ENCODE measurements at regions not wholly inside any gene's neighbourhood (a gene's known extent, or its start where the extent isn't known, plus 50 kb on each side); places are given as distances from the start of the nearest gene placed in this dataset.

GRCh38 chr4:83855044-83855443 is 319.1 kb downstream of the GPAT3 start:
- no peak for DNase-seq
- no peaks in the 10 kb centered on the region for H3K4me1 ChIP-seq (ENCODE audit: control insufficient read depth, insufficient read depth, low read length)
- H3K27me3 ChIP-seq (ENCODE audit: control insufficient read depth, insufficient read depth, low read length) = no peaks in the 10 kb centered on the region
- no peak overlapping the region for H3K4me3 ChIP-seq (ENCODE audit: low read length)
- 83% methylated on average over 4 of the region's 6 CpGs for WGBS (ENCODE audit: insufficient coverage)
- H3K9me3 ChIP-seq (replicated peaks; ENCODE audit: control insufficient read depth, low read depth, low read length) = no peaks in the 10 kb centered on the region
- no peaks in the 10 kb centered on the region for H3K36me3 ChIP-seq (ENCODE audit: control insufficient read depth, insufficient read depth, low read length)
- no peak overlapping the region for H3K27ac ChIP-seq (ENCODE audit: low read length)

DNA sequence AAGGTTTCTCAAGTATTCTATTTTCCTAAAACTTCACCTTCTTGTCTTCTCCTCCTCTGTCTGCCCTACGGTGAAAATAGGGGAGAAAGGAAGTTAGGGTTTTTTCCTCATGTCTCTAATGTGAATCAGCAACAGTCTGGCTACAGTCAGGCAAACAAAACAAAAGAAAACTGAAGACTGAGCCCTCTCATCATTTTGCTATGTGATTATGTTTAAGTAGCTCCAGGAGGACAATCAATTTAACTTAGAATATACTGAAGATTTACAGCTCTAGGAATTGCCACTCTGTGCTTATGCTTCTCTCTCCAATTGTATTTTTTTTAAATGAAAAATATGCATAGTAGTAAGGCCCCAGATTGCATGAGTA is 316.2 kb downstream of the GPAT3 start:
- Histone ChIP-seq H3K9me3 (replicated peaks; ENCODE audit: control insufficient read depth, low read depth, low read length) (no peaks in the 10 kb centered on the region), H3K4me1 (ENCODE audit: control insufficient read depth, insufficient read depth, low read length) (no peaks in the 10 kb centered on the region), H3K4me3 (ENCODE audit: low read length) (no peak overlapping the region), H3K36me3 (ENCODE audit: control insufficient read depth, insufficient read depth, low read length) (no peaks in the 10 kb centered on the region), H3K27me3 (ENCODE audit: control insufficient read depth, insufficient read depth, low read length) (no peaks in the 10 kb centered on the region), H3K27ac (ENCODE audit: low read length) (no peak overlapping the region)
- no peak for DNase-seq
- no CpG with 5 or more reads among the region's 1 CpG for WGBS (ENCODE audit: insufficient coverage)

GRCh38 chr4:83851261-83852084 is 315.6 kb downstream of the GPAT3 start:
- H3K36me3 ChIP-seq (ENCODE audit: control insufficient read depth, insufficient read depth, low read length) = no peaks in the 10 kb centered on the region
- H3K27me3 ChIP-seq (ENCODE audit: control insufficient read depth, insufficient read depth, low read length) = no peaks in the 10 kb centered on the region
- DNase-seq = no peak
- WGBS (ENCODE audit: insufficient coverage) = 23% methylated on average over 10 of the region's 10 CpGs
- no peak overlapping the region for H3K27ac ChIP-seq (ENCODE audit: low read length)
- H3K4me1 ChIP-seq (ENCODE audit: control insufficient read depth, insufficient read depth, low read length) = no peaks in the 10 kb centered on the region
- H3K4me3 ChIP-seq (ENCODE audit: low read length) = no peak overlapping the region
- H3K9me3 ChIP-seq (replicated peaks; ENCODE audit: control insufficient read depth, low read depth, low read length) = no peaks in the 10 kb centered on the region

- no peak overlapping the region for H3K4me3 ChIP-seq (ENCODE audit: low read length)
- no peaks in the 10 kb centered on the region for H3K9me3 ChIP-seq (replicated peaks; ENCODE audit: control insufficient read depth, low read depth, low read length)
- H3K36me3 ChIP-seq (ENCODE audit: control insufficient read depth, insufficient read depth, low read length) = no peaks in the 10 kb centered on the region
- no peak overlapping the region for H3K27ac ChIP-seq (ENCODE audit: low read length)
- H3K27me3 ChIP-seq (ENCODE audit: control insufficient read depth, insufficient read depth, low read length) = no peaks in the 10 kb centered on the region
- 58% methylated on average over 4 of the region's 6 CpGs for WGBS (ENCODE audit: insufficient coverage)
- DNase-seq = no peak
- no peaks in the 10 kb centered on the region for H3K4me1 ChIP-seq (ENCODE audit: control insufficient read depth, insufficient read depth, low read length)
Observed at GRCh38 chr4:83850435-83850834, 314.5 kb downstream of the GPAT3 start.

DNA sequence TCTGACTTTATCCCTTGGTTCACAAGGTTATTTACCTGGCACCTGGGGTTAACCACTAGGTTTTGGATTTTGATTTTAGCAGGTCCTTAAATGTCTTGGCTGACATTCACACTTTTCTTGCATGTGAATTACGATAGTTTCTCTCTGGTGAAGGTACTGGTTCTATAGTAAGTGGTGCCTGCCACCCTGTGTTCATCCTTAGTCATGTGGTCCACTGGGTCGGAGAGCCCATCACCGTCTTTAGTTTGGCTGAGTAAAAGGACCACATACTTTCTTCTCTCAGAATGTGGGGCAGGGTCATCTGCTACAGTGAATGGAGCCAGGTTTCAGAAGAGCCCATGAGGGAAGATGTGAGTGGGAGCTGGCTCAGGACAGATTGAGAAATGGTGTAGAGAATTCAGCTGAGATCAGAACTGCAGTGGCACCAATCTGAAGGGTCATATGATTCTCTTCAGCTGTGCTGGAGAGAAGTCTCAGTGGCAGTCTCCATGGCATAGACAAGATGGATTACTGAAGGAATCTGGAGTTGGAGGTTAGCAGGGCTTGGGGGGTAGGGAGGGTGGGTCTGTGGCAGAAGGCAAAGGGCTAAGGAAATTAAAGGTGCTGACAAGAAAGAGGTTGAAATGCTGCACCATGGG is 310.4 kb downstream of the GPAT3 start:
- no peaks in the 10 kb centered on the region for H3K36me3 ChIP-seq (ENCODE audit: control insufficient read depth, insufficient read depth, low read length)
- no peaks in the 10 kb centered on the region for H3K27me3 ChIP-seq (ENCODE audit: control insufficient read depth, insufficient read depth, low read length)
- no peak for DNase-seq
- H3K4me1 ChIP-seq (ENCODE audit: control insufficient read depth, insufficient read depth, low read length) = no peaks in the 10 kb centered on the region
- WGBS (ENCODE audit: insufficient coverage) = no CpG with 5 or more reads among the region's 3 CpGs
- no peak overlapping the region for H3K4me3 ChIP-seq (ENCODE audit: low read length)
- H3K27ac ChIP-seq (ENCODE audit: low read length) = no peak overlapping the region
- H3K9me3 ChIP-seq (replicated peaks; ENCODE audit: control insufficient read depth, low read depth, low read length) = no peaks in the 10 kb centered on the region

GRCh38 chr4:83839615-83840014 is 303.7 kb downstream of the GPAT3 start:
- no peaks in the 10 kb centered on the region for H3K9me3 ChIP-seq (replicated peaks; ENCODE audit: control insufficient read depth, low read depth, low read length)
- no peaks in the 10 kb centered on the region for H3K36me3 ChIP-seq (ENCODE audit: control insufficient read depth, insufficient read depth, low read length)
- H3K4me3 ChIP-seq (ENCODE audit: low read length) = no peak overlapping the region
- no peaks in the 10 kb centered on the region for H3K27me3 ChIP-seq (ENCODE audit: control insufficient read depth, insufficient read depth, low read length)
- 51% methylated on average over 2 of the region's 2 CpGs for WGBS (ENCODE audit: insufficient coverage)
- DNase-seq = no peak
- no peak overlapping the region for H3K27ac ChIP-seq (ENCODE audit: low read length)
- no peaks in the 10 kb centered on the region for H3K4me1 ChIP-seq (ENCODE audit: control insufficient read depth, insufficient read depth, low read length)

DNA sequence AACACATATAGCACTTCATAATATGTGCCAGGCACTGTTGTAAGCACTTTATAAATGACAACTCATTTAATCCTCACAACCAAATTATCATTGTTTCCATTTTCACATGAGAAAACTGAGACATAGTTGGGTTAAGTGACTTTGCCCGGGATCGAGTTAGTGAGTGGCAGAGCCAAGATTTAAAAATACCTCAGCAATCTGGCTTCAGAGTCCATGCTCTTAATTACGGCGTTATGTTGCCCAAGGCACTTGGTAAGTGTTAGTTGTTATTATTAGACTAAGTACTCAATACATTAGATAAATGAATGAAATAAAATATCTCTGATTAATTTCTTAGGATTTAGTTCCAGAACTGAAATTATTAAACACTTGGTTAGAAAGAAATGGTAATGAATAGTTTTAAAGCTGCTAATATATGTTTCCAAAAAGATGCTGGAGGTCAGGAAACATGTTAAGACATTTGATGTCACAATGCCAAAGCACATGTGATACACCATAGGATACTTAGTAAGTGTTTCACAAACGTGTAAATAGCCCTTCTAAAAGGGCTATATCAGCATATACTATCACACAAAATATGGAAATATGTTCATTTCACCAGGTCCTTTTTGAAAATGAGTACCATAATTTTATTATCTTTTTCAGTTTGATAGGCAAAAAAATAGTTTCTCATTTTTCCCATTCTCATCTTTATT is 301.9 kb downstream of the GPAT3 start:
- Histone ChIP-seq H3K27ac (ENCODE audit: low read length) (no peak overlapping the region), H3K9me3 (replicated peaks; ENCODE audit: control insufficient read depth, low read depth, low read length) (no peaks in the 10 kb centered on the region), H3K4me1 (ENCODE audit: control insufficient read depth, insufficient read depth, low read length) (no peaks in the 10 kb centered on the region), H3K27me3 (ENCODE audit: control insufficient read depth, insufficient read depth, low read length) (no peaks in the 10 kb centered on the region), H3K36me3 (ENCODE audit: control insufficient read depth, insufficient read depth, low read length) (no peaks in the 10 kb centered on the region), H3K4me3 (ENCODE audit: low read length) (no peak overlapping the region)
- no peak for DNase-seq
- no CpG with 5 or more reads among the region's 5 CpGs for WGBS (ENCODE audit: insufficient coverage)

DNA sequence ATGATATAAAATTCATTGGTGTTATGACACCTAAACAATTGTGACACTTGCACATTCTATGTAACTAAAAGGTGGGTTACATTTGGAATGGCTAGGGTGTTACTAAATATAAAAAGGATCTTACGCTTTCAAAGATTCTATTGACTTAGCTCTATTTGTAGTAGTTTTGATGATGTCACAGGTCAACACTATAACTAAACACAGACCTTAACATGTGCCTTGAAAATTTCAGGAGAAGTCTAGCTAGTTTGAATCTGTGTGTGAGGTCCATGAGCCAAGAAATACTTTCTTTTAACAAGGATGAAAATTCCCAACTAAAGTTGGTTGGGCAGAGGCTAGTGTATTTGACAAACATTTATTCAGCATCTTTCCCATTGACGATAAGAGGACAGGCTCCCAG is 298.0 kb downstream of the GPAT3 start:
- no CpG with 5 or more reads among the region's 2 CpGs for WGBS (ENCODE audit: insufficient coverage)
- Histone ChIP-seq H3K27me3 (ENCODE audit: control insufficient read depth, insufficient read depth, low read length) (no peaks in the 10 kb centered on the region), H3K4me1 (ENCODE audit: control insufficient read depth, insufficient read depth, low read length) (no peaks in the 10 kb centered on the region), H3K4me3 (ENCODE audit: low read length) (no peak overlapping the region), H3K36me3 (ENCODE audit: control insufficient read depth, insufficient read depth, low read length) (no peaks in the 10 kb centered on the region), H3K9me3 (replicated peaks; ENCODE audit: control insufficient read depth, low read depth, low read length) (no peaks in the 10 kb centered on the region), H3K27ac (ENCODE audit: low read length) (no peak overlapping the region)
- DNase-seq = no peak

DNA sequence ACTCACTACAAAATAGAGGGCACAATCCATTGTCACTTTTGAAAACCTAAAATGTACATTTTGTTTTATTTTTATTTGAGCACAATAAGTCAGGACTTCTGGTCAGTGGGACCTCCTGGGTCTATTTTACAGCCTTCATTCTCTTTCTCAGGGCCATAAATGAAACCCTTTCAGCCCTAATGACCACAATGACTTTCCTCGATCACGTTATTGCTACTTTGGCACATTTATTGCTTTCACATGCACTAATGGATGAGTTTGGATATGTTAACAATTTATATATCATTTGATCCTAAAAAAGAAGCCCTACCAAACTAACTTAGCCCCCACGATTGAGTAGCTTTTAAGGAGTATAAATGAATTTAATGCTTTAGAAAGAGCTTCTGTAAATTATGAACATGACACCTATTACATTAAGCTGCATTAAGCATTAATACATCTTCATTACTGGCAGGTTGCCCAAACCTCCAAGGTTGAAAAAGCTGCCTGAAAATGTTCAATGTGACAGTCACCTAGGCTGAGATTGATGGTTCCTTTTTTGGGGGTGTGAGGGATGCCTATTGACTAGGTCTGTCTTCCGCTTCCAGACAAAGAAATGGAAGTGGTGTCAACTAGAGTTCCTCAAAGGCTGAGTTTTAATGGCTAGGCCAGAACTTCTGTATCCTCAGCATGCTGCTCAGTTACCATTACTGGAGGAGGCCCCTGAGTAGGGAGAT is 296.4 kb downstream of the GPAT3 start:
- Histone ChIP-seq H3K4me1 (ENCODE audit: control insufficient read depth, insufficient read depth, low read length) (no peaks in the 10 kb centered on the region), H3K36me3 (ENCODE audit: control insufficient read depth, insufficient read depth, low read length) (no peaks in the 10 kb centered on the region), H3K27me3 (ENCODE audit: control insufficient read depth, insufficient read depth, low read length) (no peaks in the 10 kb centered on the region), H3K4me3 (ENCODE audit: low read length) (no peak overlapping the region), H3K27ac (ENCODE audit: low read length) (no peak overlapping the region), H3K9me3 (replicated peaks; ENCODE audit: control insufficient read depth, low read depth, low read length) (no peaks in the 10 kb centered on the region)
- WGBS (ENCODE audit: insufficient coverage) = no CpG with 5 or more reads among the region's 4 CpGs
- no peak for DNase-seq

DNA sequence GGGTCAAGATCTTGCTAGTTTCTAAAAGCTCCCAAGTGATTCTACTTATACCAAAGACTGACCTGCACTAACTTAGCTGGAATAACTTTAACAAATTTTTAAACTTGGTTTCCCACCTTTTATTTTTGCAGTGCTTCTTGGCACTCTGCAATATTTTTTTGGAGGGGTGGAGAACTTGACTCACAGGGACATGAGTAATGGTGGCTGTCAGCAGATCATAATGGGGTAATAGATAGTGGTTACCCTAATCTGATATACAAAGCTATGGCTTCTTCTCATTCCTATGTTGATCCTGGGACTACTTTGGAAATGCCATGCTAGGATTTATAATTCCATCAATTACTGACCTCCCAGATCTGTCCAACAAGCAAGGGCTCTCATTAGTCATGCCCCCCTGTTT is 295.7 kb downstream of the GPAT3 start:
- H3K27ac ChIP-seq (ENCODE audit: low read length) = no peak overlapping the region
- DNase-seq = no peak
- no peaks in the 10 kb centered on the region for H3K4me1 ChIP-seq (ENCODE audit: control insufficient read depth, insufficient read depth, low read length)
- H3K9me3 ChIP-seq (replicated peaks; ENCODE audit: control insufficient read depth, low read depth, low read length) = no peaks in the 10 kb centered on the region
- H3K27me3 ChIP-seq (ENCODE audit: control insufficient read depth, insufficient read depth, low read length) = no peaks in the 10 kb centered on the region
- no peak overlapping the region for H3K4me3 ChIP-seq (ENCODE audit: low read length)
- no peaks in the 10 kb centered on the region for H3K36me3 ChIP-seq (ENCODE audit: control insufficient read depth, insufficient read depth, low read length)

All from muscle of leg (tissue), 3 donors.